GM12873 (cell line): ENCODE measurements at regions not wholly inside any gene's neighbourhood (a gene's known extent, or its start where the extent isn't known, plus 50 kb on each side); places are given as distances from the start of the nearest gene placed in this dataset.

Source experiments
- CTCF ChIP-seq: IDR thresholded peaks from 2 replicates; pipeline ENCODE4 v1.5.1; 2012; ENCODE audit warnings: low read depth, mild to moderate bottlenecking, moderate library complexity, low read length, control low read depth; ENCODE audit not compliant: insufficient read depth; ENCODE audit errors: missing control alignments

- TF ChIP-seq CTCF = no peak
Observed at GRCh38 chr3:3902161-3902560, 102.9 kb downstream of the LRRN1 start.

GRCh38 chr3:3906171-3906570 lies 106.9 kb downstream of the LRRN1 start:
- no peak for TF ChIP-seq CTCF

- TF ChIP-seq CTCF = no peak
Observed at GRCh38 chr3:3907023-3907422, 107.8 kb downstream of the LRRN1 start.

GRCh38 chr3:3918763-3919162 lies 119.5 kb downstream of the LRRN1 start:
- no peak for TF ChIP-seq CTCF

- no peak for TF ChIP-seq CTCF
Observed at GRCh38 chr3:3919316-3919715, 120.1 kb downstream of the LRRN1 start.

GRCh38 chr3:3923619-3924018 lies 124.4 kb downstream of the LRRN1 start:
- no peak for TF ChIP-seq CTCF

GRCh38 chr3:3927198-3927597 lies 128.0 kb downstream of the LRRN1 start:
- no peak for TF ChIP-seq CTCF

- TF ChIP-seq CTCF = no peak
Observed at GRCh38 chr3:3927965-3928364, 128.7 kb downstream of the LRRN1 start.
